GM12878 (cell line): ENCODE measurements at regions not wholly inside any gene's neighbourhood (a gene's known extent, or its start where the extent isn't known, plus 50 kb on each side); places are given as distances from the start of the nearest gene placed in this dataset.

Experiments used
- ATAC-seq: fragments of 200-7000 bp; cut with Tn5 transposase; 3 replicates; pipeline ENCODE4 v1.9.1; 2020; ENCODE audit warnings: mild to moderate bottlenecking, moderate library complexity
- BruUV-seq: library from RNA; stranded (reverse); fragments of 400-500 nt; replicated peaks from 2 replicates; lab custom pipeline; 2021; lab: Mats Ljungman, UMichigan
- CTCF ChIA-PET: fragments of 300-600 bp; sonication (Branson Sonifier 250); formaldehyde crosslinking; extraction: SDS; loops from one replicate; lab custom pipeline; 2021; ENCODE audit warnings: inconsistent platforms; lab: Yijun Ruan, JAX
- POLR2A ChIA-PET: fragments of 350-600 bp; formaldehyde crosslinking; extraction: SDS; loops from one replicate; lab custom pipeline; 2021; ENCODE audit warnings: inconsistent platforms; lab: Charles Lee
- RAD21 ChIA-PET: fragments of 300-600 bp; sonication (Branson Sonifier 250); formaldehyde crosslinking; loops from one replicate; lab custom pipeline; 2023; ENCODE audit warnings: antibody characterized with exemption; ENCODE audit not compliant: unreplicated experiment; lab: Charles Lee
- SMC1A ChIA-PET: fragments of 300-600 bp; sonication (Branson Sonifier 250); formaldehyde crosslinking; loops from one replicate; lab custom pipeline; 2023; ENCODE audit not compliant: unreplicated experiment, uncharacterized antibody; lab: Charles Lee
- DNase-seq: peaks from one replicate; pipeline ENCODE4 v3.0.0-alpha.2; 2011; ENCODE audit warnings: low read depth, low spot score
- FAIRE-seq: peaks from 3 replicates; lab custom pipeline; 2011; peaks lifted over from hg19 to GRCh38; lab: Jason Lieb, UNC
- H2AFZ ChIP-seq: 2 replicates; pipeline ENCODE4 v1.6.0; 2011; ENCODE audit warnings: low read depth, low read length, control low read depth; ENCODE audit not compliant: control insufficient read depth
- H3K27ac ChIP-seq: 2 replicates; pipeline ENCODE4 v1.5.1; 2011; ENCODE audit warnings: control low read depth; ENCODE audit not compliant: control insufficient read depth, insufficient read depth
- H3K27me3 ChIP-seq, 2 experiments: replicated peaks in 1 of 2; 2 replicates each; pipeline versions ENCODE4 v1.6.0 to v1.6.1; 2011; ENCODE audit warnings: low read length in 1 of 2; ENCODE audit not compliant: control insufficient read depth in 2 of 2, insufficient read depth in 2 of 2
- H3K36me3 ChIP-seq, 2 experiments: 2 replicates each; pipeline ENCODE4 v1.5.1; 2011; ENCODE audit warnings: low read length in 1 of 2; ENCODE audit not compliant: control insufficient read depth in 2 of 2, insufficient read depth in 2 of 2
- H3K4me1 ChIP-seq: 2 replicates; pipeline ENCODE4 v1.6.1; 2011; ENCODE audit warnings: mild to moderate bottlenecking, low read length, moderate library complexity, mixed read lengths; ENCODE audit not compliant: control insufficient read depth, insufficient read depth
- H3K4me2 ChIP-seq: 2 replicates; pipeline ENCODE4 v1.6.0; 2011; ENCODE audit warnings: control low read depth; ENCODE audit not compliant: control insufficient read depth, insufficient read depth
- H3K4me3 ChIP-seq: fragments of 200-600 bp; sonication (generic); 2 replicates; pipeline ENCODE4 v1.5.1; 2016
- H3K79me2 ChIP-seq: 2 replicates; pipeline ENCODE4 v1.6.0; 2011; ENCODE audit warnings: low read length; ENCODE audit not compliant: control insufficient read depth, insufficient read depth
- H3K9ac ChIP-seq: 2 replicates; pipeline ENCODE4 v1.8.0; 2011; ENCODE audit warnings: low read length, control low read depth, mixed read lengths; ENCODE audit not compliant: control insufficient read depth, insufficient read depth
- H3K9me3 ChIP-seq: replicated peaks from 3 replicates; pipeline ENCODE4 v1.5.1; 2011; ENCODE audit warnings: mild to moderate bottlenecking, low read length; ENCODE audit not compliant: control insufficient read depth, insufficient read depth
- H4K20me1 ChIP-seq: 2 replicates; pipeline ENCODE4 v1.6.0; 2011; ENCODE audit not compliant: control insufficient read depth, insufficient read depth
- BCL11A ChIP-seq: IDR thresholded peaks from 2 replicates; pipeline ENCODE4 v1.6.1; 2011; ENCODE audit warnings: low read depth, low read length
- CEBPB ChIP-seq, 2 experiments: fragments of 150-350 bp in 1 of 2; IDR thresholded peaks; 2 replicates each; pipeline ENCODE4 v1.6.1; 2012 to 2014; ENCODE audit warnings: low read depth in 2 of 2, low read length in 2 of 2, borderline replicate concordance in 1 of 2, inconsistent platforms in 1 of 2
- CREM ChIP-seq: IDR thresholded peaks from 2 replicates; pipeline ENCODE4 v1.6.1; 2014; ENCODE audit warnings: antibody characterized with exemption, low read depth
- GABPA ChIP-seq: IDR thresholded peaks from 2 replicates; pipeline ENCODE4 v1.6.1; 2014; ENCODE audit warnings: antibody characterized with exemption, low read depth, mild to moderate bottlenecking, inconsistent platforms
- KDM1A ChIP-seq: fragments of 200-600 bp; sonication (generic); IDR thresholded peaks from 2 replicates; pipeline ENCODE4 v1.6.1; 2016; ENCODE audit warnings: borderline replicate concordance
- POU2F2 ChIP-seq: IDR thresholded peaks from 3 replicates; pipeline ENCODE4 v1.6.1; 2011; ENCODE audit warnings: low read depth, mild to moderate bottlenecking, low read length, borderline replicate concordance
- RAD21 ChIP-seq: IDR thresholded peaks from 2 replicates; pipeline ENCODE4 v1.6.1; 2011; ENCODE audit warnings: mild to moderate bottlenecking, low read depth, low read length, moderate library complexity; ENCODE audit not compliant: insufficient read depth
- RCOR1 ChIP-seq: conservative IDR thresholded peaks from 2 replicates; pipeline ENCODE4 v1.6.1; 2012; ENCODE audit warnings: low read depth, low read length, improper control_type of control experiment
- SMARCA5 ChIP-seq: fragments of 450-650 bp; IDR thresholded peaks from 2 replicates; pipeline ENCODE4 v1.6.1; 2017; ENCODE audit warnings: mild to moderate bottlenecking
- SREBF2 ChIP-seq: IDR thresholded peaks from 2 replicates; pipeline ENCODE4 v1.6.1; 2012; ENCODE audit warnings: mild to moderate bottlenecking, low read length
- ZNF24 ChIP-seq: fragments of 450-650 bp; IDR thresholded peaks from 2 replicates; pipeline ENCODE4 v1.6.1; 2017; ENCODE audit warnings: antibody characterized with exemption, mild to moderate bottlenecking
- ZNF622 ChIP-seq: fragments of 450-650 bp; IDR thresholded peaks from 2 replicates; pipeline ENCODE4 v1.6.1; 2017; ENCODE audit warnings: mild to moderate bottlenecking, inconsistent platforms
- WGBS: methylation state at CpG from one replicate; pipeline ENCODE4 v1.1.6; 2016; ENCODE audit warnings: low lambda C conversion rate; ENCODE audit not compliant: insufficient replicate concordance, insufficient coverage; ENCODE audit errors: missing lambda C conversion rate; 5-methylcytosine and 5-hydroxymethylcytosine counted together
- in situ Hi-C: fragments of 300-500 bp; cut with MboI; formaldehyde crosslinking; loops from 9 replicates; pipeline ENCODE4 v1.14.3; 2018; ENCODE audit warnings: mixed read lengths
- intact Hi-C: fragments of 100-400 bp; cut with micrococcal nuclease; formaldehyde crosslinking; loops from one replicate; pipeline ENCODE4 v1.14.2; 2022; ENCODE audit not compliant: unreplicated experiment
- TF ChIP-seq, protein P1 (sequence below): fragments of 450-650 bp; IDR thresholded peaks from 2 replicates; pipeline ENCODE4 v1.6.1; 2017; ENCODE audit warnings: mild to moderate bottlenecking, moderate library complexity
- TF ChIP-seq, protein P2 (sequence below): fragments of 450-650 bp; formaldehyde crosslinking; IDR thresholded peaks from 2 replicates; pipeline ENCODE4 v1.4.0; 2022; ENCODE audit warnings: mild to moderate bottlenecking, moderate library complexity

DNA sequence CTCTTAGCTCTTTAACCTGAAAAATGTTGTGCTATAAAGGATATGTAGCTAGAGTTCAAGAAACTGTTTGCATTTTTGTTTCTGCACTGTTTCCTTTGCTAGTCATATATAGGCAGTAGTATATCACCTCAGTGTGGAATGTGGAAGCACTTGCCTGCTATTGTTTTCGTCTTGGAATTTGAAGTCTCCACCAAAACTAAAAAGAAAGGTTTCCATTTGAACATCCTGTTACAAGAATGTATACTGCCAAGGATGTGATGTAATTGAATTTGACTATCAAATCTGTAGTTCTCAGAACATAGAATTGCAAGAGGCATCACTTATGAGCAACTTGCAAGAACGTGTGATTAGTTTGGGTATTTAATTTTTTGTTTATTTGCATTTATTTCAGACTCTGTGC, 51.1 kb upstream of the MEOX2 start:
- Histone ChIP-seq H2AFZ (no peak overlapping the region), H3K9ac (no peak overlapping the region), H3K9me3 (no peaks in the 10 kb centered on the region), H3K79me2 (no peaks in the 10 kb centered on the region), H3K4me2 (no peak overlapping the region), H4K20me1 (no peaks in the 10 kb centered on the region), H3K27ac (no peak overlapping the region), H3K4me3 (no peak overlapping the region), H3K4me1 (no peaks in the 10 kb centered on the region), H3K36me3 (no peaks in the 10 kb centered on the region), H3K27me3 (no peaks in the 10 kb centered on the region)
- WGBS = 0% methylated on average over 2 of the region's 2 CpGs
- no TSS peak for BruUV-seq
- CTCF ChIA-PET = interaction anchor here (0.6 to 1.0 kb wide), 3 partner anchors 11 to 145 kb away, joined by 3 to 4 read pairs (median 4); no protein-coding TSS in a partner anchor
- intact Hi-C loops (no loop called here), in situ Hi-C loops (no loop called here)
- RAD21 ChIA-PET = interaction anchor here (0.6 kb wide), 1 partner anchor 192 kb away, joined by 3 read pairs; no protein-coding TSS in a partner anchor
- SMC1A ChIA-PET = interaction anchor here (0.7 to 1.8 kb wide), 2 partner anchors 13 to 47 kb away, joined by 3 read pairs; no protein-coding TSS in a partner anchor
- no peak for DNase-seq
- POLR2A ChIA-PET = no interaction called here
- no peak for FAIRE-seq
- ATAC-seq = no peak
- TF ChIP-seq, protein P1, sequence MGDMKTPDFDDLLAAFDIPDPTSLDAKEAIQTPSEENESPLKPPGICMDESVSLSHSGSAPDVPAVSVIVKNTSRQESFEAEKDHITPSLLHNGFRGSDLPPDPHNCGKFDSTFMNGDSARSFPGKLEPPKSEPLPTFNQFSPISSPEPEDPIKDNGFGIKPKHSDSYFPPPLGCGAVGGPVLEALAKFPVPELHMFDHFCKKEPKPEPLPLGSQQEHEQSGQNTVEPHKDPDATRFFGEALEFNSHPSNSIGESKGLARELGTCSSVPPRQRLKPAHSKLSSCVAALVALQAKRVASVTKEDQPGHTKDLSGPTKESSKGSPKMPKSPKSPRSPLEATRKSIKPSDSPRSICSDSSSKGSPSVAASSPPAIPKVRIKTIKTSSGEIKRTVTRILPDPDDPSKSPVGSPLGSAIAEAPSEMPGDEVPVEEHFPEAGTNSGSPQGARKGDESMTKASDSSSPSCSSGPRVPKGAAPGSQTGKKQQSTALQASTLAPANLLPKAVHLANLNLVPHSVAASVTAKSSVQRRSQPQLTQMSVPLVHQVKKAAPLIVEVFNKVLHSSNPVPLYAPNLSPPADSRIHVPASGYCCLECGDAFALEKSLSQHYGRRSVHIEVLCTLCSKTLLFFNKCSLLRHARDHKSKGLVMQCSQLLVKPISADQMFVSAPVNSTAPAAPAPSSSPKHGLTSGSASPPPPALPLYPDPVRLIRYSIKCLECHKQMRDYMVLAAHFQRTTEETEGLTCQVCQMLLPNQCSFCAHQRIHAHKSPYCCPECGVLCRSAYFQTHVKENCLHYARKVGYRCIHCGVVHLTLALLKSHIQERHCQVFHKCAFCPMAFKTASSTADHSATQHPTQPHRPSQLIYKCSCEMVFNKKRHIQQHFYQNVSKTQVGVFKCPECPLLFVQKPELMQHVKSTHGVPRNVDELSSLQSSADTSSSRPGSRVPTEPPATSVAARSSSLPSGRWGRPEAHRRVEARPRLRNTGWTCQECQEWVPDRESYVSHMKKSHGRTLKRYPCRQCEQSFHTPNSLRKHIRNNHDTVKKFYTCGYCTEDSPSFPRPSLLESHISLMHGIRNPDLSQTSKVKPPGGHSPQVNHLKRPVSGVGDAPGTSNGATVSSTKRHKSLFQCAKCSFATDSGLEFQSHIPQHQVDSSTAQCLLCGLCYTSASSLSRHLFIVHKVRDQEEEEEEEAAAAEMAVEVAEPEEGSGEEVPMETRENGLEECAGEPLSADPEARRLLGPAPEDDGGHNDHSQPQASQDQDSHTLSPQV = no peak
- TF ChIP-seq SREBF2 (no peak), RAD21 (no peak), ZNF622 (no peak), ZNF24 (no peak), KDM1A (no peak), SMARCA5 (no peak), RCOR1 (no peak), GABPA (no peak), BCL11A (no peak), CREM (no peak), POU2F2 (no peak), CEBPB (IDR thresholded peaks at IDR 0.05; ENCODE audit: borderline replicate concordance in 1 of 2, low read depth in 2 of 2, low read length in 2 of 2) (no peak)
- TF ChIP-seq, protein P2, sequence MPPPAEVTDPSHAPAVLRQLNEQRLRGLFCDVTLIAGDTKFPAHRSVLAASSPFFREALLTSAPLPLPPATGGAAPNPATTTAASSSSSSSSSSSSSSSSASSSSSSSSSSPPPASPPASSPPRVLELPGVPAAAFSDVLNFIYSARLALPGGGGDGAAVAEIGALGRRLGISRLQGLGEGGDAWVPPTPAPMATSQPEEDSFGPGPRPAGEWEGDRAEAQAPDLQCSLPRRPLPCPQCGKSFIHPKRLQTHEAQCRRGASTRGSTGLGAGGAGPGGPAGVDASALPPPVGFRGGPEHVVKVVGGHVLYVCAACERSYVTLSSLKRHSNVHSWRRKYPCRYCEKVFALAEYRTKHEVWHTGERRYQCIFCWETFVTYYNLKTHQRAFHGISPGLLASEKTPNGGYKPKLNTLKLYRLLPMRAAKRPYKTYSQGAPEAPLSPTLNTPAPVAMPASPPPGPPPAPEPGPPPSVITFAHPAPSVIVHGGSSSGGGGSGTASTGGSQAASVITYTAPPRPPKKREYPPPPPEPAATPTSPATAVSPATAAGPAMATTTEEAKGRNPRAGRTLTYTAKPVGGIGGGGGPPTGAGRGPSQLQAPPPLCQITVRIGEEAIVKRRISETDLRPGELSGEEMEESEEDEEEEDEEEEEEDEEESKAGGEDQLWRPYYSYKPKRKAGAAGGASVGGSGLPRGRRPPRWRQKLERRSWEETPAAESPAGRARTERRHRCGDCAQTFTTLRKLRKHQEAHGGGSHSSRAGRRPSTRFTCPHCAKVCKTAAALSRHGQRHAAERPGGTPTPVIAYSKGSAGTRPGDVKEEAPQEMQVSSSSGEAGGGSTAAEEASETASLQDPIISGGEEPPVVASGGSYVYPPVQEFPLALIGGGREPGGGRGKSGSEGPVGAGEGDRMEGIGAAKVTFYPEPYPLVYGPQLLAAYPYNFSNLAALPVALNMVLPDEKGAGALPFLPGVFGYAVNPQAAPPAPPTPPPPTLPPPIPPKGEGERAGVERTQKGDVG = no peak
